ENCODE measurements at regions not wholly inside any gene's neighbourhood (a gene's known extent, or its start where the extent isn't known, plus 50 kb on each side); places are given as distances from the start of the nearest gene placed in this dataset.
"Not testable (repeated sequence)": the region's sequence is repeated elsewhere in the genome, so short reads cannot be mapped to it uniquely, and the experiment has no call there.

DNA sequence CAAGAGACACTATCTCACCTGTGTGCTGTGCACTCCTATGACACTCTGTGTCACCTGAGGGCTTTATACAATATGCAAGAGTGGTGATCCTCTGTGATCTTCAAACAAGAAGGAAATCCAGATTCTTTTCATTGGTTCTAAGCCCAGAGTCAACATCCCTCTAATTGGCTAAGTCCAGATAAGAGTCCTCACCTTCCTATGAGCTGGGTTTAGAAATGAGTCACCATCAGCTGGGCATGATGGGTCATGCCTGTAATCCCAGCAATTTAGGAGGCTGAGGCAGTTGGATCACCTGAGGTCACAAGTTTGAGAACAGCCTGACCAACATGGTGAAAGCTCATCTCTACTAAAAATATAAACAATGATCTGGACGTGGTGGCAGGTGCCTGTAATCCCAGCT lies 144.4 kb downstream of the ZNF675 start:
- no peak for DNase-seq (ENCODE audit: low read depth, low spot score)
- ChIA-PET CTCF (no interaction called here), POLR2A (no interaction called here)
- H3K9me3 ChIP-seq (ENCODE audit: control insufficient read depth, insufficient read depth, low read length): peaks cover 14% of the 10 kb centered on the region; the same call in 1 of the 2 replicates
- TF ChIP-seq, protein P1, sequence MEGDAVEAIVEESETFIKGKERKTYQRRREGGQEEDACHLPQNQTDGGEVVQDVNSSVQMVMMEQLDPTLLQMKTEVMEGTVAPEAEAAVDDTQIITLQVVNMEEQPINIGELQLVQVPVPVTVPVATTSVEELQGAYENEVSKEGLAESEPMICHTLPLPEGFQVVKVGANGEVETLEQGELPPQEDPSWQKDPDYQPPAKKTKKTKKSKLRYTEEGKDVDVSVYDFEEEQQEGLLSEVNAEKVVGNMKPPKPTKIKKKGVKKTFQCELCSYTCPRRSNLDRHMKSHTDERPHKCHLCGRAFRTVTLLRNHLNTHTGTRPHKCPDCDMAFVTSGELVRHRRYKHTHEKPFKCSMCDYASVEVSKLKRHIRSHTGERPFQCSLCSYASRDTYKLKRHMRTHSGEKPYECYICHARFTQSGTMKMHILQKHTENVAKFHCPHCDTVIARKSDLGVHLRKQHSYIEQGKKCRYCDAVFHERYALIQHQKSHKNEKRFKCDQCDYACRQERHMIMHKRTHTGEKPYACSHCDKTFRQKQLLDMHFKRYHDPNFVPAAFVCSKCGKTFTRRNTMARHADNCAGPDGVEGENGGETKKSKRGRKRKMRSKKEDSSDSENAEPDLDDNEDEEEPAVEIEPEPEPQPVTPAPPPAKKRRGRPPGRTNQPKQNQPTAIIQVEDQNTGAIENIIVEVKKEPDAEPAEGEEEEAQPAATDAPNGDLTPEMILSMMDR (IDR thresholded peaks at IDR 0.05; ENCODE audit: low read depth, low read length): no peak
- H3K27ac ChIP-seq (ENCODE audit: low read depth, low read length): no peak overlapping the region
- H3K4me3 ChIP-seq (ENCODE audit: low read depth, low read length): no peak overlapping the region
- no peaks in the 10 kb centered on the region for H3K27me3 ChIP-seq (ENCODE audit: control insufficient read depth, insufficient read depth, low read length)

DNA sequence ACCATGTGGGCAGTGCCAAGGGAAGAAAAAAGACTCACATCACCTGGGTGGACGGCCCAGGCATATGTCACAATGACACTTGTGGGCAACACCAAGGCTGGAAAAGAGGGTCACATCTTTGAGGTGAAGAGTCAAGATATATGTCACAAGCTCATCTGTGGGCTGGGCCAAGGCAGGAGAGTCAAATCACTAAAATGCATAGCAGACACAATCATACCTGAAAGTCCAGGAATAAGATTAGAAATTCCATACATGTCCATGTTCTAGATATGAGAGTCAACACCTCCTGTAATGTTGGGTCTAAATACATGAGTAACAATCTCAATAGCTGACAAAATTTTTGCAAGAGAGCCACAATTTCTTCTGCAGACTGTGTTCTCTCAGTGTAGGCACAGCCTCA lies 145.0 kb downstream of the ZNF675 start:
- H3K27me3 ChIP-seq (ENCODE audit: control insufficient read depth, insufficient read depth, low read length): no peaks in the 10 kb centered on the region
- TF ChIP-seq, protein P1 (IDR thresholded peaks at IDR 0.05; ENCODE audit: low read depth, low read length): no peak
- POLR2A ChIA-PET: no interaction called here
- H3K9me3 ChIP-seq (ENCODE audit: control insufficient read depth, insufficient read depth, low read length): peaks cover 13% of the 10 kb centered on the region; the same call in 1 of the 2 replicates
- H3K27ac ChIP-seq (ENCODE audit: low read depth, low read length): no peak overlapping the region
- DNase-seq (ENCODE audit: low read depth, low spot score): no peak
- CTCF ChIA-PET: no interaction called here
- H3K4me3 ChIP-seq (ENCODE audit: low read depth, low read length): no peak overlapping the region

DNA sequence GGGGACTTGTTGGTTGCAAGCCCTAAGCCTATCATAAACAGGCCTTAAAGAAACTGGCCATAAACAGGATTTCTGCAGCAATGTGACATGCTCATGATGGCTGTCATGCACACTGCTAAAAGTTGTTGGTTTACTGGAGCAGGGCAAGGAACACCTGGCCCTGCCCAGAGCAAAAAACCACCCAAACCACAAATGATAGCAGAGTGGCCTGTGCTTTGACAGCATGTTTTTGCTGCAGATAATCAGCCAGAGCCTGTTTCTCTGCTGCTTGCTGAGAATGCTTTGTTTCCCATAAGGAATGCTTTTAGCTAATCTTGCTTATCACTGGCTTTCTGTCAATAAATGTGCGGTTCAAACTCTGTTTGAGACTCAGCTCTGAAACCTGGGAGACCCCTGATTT lies 144.9 kb upstream of the ZNF91 start:
- POLR2A ChIA-PET; H3K9me3 ChIP-seq (ENCODE audit: control insufficient read depth, insufficient read depth, low read length); H3K4me3 ChIP-seq (ENCODE audit: low read depth, low read length); H3K27me3 ChIP-seq (ENCODE audit: control insufficient read depth, insufficient read depth, low read length); CTCF ChIA-PET; DNase-seq (ENCODE audit: low read depth, low spot score); H3K27ac ChIP-seq (ENCODE audit: low read depth, low read length): not testable (repeated sequence)

DNA sequence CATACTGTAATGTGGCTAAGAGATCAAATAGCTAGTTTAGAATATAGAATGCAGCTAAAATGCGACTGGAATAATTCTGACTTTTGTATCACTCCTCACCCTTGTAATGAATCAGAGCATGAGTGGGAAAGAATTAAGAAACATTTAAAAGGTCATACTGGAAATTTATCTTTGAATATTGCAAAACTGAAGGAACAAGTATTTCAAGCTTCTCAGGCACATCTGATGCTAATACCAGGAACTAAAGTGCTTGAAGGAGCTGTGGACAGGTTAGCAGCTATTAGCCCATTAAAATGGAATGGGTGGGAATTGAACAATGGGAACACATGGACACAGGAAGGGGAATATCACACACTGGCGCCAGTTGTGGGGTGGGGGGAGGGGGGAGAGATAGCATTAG lies 144.2 kb upstream of the ZNF91 start:
- Histone ChIP-seq H3K27me3 (ENCODE audit: control insufficient read depth, insufficient read depth, low read length) (no peaks in the 10 kb centered on the region), H3K9me3 (ENCODE audit: control insufficient read depth, insufficient read depth, low read length) (no peaks in the 10 kb centered on the region; the same call in 1 of the 2 replicates), H3K4me3 (ENCODE audit: low read depth, low read length) (no peak overlapping the region), H3K27ac (ENCODE audit: low read depth, low read length) (no peak overlapping the region)
- TF ChIP-seq, protein P1 (IDR thresholded peaks at IDR 0.05; ENCODE audit: low read depth, low read length): no peak
- ChIA-PET POLR2A (no interaction called here), CTCF (no interaction called here)
- no peak for DNase-seq (ENCODE audit: low read depth, low spot score)

DNA sequence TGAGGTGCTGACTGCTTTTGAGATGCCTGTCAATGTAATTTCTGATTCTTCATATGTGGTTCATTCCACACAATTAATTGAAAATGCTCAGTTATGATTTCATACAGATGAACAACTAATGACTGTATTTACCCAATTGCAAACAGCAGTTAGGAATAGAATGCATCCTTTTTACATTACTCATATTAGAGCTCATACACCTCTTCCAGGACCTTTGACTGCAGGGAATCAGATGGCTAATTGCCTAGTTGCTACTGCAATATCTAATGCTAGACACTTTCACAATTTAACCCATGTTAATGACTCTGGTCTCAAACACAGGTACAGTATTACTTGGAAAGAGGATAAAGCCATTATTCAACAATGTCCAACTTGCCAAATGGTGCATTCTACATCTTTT lies 141.9 kb upstream of the ZNF91 start:
- H3K27ac ChIP-seq (ENCODE audit: low read depth, low read length); H3K9me3 ChIP-seq (ENCODE audit: control insufficient read depth, insufficient read depth, low read length); CTCF ChIA-PET; H3K4me3 ChIP-seq (ENCODE audit: low read depth, low read length); H3K27me3 ChIP-seq (ENCODE audit: control insufficient read depth, insufficient read depth, low read length); POLR2A ChIA-PET; DNase-seq (ENCODE audit: low read depth, low spot score): not testable (repeated sequence)

DNA sequence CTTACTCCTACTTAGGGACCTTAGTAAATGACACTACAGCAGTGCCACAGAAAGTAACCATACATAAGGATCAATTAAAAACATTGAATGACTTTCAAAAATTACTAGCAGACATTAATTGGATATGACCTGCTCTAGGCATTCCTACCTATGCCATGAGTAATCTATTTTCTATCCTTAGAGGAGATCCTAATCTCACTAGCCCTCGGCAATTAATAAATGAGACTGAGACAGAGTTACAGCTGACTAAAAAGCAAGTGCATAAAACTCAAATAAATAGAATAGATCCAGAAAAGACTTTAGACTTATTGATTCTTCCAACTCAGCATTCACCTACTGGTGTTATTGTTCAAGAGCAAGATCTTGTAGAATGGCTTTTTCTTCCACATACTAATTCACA lies 141.1 kb upstream of the ZNF91 start:
- DNase-seq (ENCODE audit: low read depth, low spot score); CTCF ChIA-PET; H3K27me3 ChIP-seq (ENCODE audit: control insufficient read depth, insufficient read depth, low read length); H3K4me3 ChIP-seq (ENCODE audit: low read depth, low read length); POLR2A ChIA-PET; H3K27ac ChIP-seq (ENCODE audit: low read depth, low read length): not testable (repeated sequence)
- H3K9me3 ChIP-seq (ENCODE audit: control insufficient read depth, insufficient read depth, low read length): peaks cover 12% of the 10 kb centered on the region

DNA sequence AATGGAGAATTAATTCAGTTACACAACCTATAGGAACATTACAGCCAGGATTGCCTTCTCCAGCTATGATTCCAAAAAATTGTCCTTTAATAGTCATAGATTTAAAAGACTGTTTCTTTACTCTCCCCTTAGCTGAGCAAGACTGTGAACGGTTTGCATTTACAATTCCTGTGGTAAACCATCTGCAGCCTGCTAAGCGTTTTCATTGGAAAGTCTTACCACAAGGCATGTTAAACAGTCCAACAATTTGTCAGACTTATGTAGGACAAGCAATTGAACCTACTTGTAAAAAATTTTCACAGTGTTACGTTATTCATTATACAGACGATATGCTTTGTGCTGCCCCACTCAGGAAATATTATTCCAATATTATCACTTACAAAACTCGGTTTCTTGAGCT lies 140.6 kb upstream of the ZNF91 start:
- H3K4me3 ChIP-seq (ENCODE audit: low read depth, low read length); H3K27me3 ChIP-seq (ENCODE audit: control insufficient read depth, insufficient read depth, low read length); H3K27ac ChIP-seq (ENCODE audit: low read depth, low read length); DNase-seq (ENCODE audit: low read depth, low spot score); CTCF ChIA-PET; POLR2A ChIA-PET: not testable (repeated sequence)
- peaks cover 14% of the 10 kb centered on the region for H3K9me3 ChIP-seq (ENCODE audit: control insufficient read depth, insufficient read depth, low read length)

DNA sequence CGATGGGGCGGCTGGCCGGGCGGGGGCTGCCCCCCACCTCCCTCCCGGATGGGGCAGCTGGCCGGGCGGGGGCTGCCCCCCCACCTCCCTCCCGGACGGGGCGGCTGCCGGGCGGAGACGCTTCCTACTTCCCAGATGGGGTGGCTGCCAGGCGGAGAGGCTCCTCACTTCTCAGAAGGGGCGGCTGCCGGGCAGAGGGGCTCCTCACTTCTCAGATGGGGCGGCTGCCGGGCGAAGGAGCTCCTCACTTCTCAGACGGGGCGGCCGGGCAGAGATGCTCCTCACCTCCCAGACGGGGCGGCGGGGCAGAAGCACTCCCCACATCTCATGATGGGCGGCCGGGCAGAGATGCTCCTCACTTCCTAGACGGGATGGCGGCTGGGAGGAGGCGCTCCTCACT lies 138.2 kb upstream of the ZNF91 start:
- H3K27ac ChIP-seq (ENCODE audit: low read depth, low read length); CTCF ChIA-PET; H3K4me3 ChIP-seq (ENCODE audit: low read depth, low read length); DNase-seq (ENCODE audit: low read depth, low spot score); POLR2A ChIA-PET; H3K27me3 ChIP-seq (ENCODE audit: control insufficient read depth, insufficient read depth, low read length): not testable (repeated sequence)
- H3K9me3 ChIP-seq (ENCODE audit: control insufficient read depth, insufficient read depth, low read length): peaks cover 26% of the 10 kb centered on the region

Measured in AG04450 (cell line).